Activated naive CD8-positive, alpha-beta T cell treated with anti-CD3 and anti-CD28 coated beads for 36 hours (primary cell): ENCODE measurements at regions not wholly inside any gene's neighbourhood (a gene's known extent, or its start where the extent isn't known, plus 50 kb on each side); places are given as distances from the start of the nearest gene placed in this dataset.
"Not testable (repeated sequence)": the region's sequence is repeated elsewhere in the genome, so short reads cannot be mapped to it uniquely, and the experiment has no call there.

Experiments used
- DNase-seq: peaks from one replicate; pipeline ENCODE4 v3.0.0; 2021
- H3K27ac Mint-ChIP-seq: one replicate; pipeline ENCODE4 v1.8.0; 2022; ENCODE audit warnings: mild to moderate bottlenecking, moderate library complexity, mixed read lengths
- H3K27me3 Mint-ChIP-seq: one replicate; pipeline ENCODE4 v1.8.0; 2022; ENCODE audit warnings: mild to moderate bottlenecking, mixed read lengths
- H3K36me3 Mint-ChIP-seq: one replicate; pipeline ENCODE4 v1.8.0; 2021; ENCODE audit warnings: mild to moderate bottlenecking, mixed read lengths
- H3K4me1 Mint-ChIP-seq: one replicate; pipeline ENCODE4 v1.8.0; 2021; ENCODE audit warnings: mixed read lengths
- H3K4me3 Mint-ChIP-seq: one replicate; pipeline ENCODE4 v1.8.0; 2022; ENCODE audit warnings: mild to moderate bottlenecking, moderate library complexity, mixed read lengths
- H3K9me3 Mint-ChIP-seq: one replicate; pipeline ENCODE4 v1.8.0; 2022; ENCODE audit warnings: mixed read lengths

DNA sequence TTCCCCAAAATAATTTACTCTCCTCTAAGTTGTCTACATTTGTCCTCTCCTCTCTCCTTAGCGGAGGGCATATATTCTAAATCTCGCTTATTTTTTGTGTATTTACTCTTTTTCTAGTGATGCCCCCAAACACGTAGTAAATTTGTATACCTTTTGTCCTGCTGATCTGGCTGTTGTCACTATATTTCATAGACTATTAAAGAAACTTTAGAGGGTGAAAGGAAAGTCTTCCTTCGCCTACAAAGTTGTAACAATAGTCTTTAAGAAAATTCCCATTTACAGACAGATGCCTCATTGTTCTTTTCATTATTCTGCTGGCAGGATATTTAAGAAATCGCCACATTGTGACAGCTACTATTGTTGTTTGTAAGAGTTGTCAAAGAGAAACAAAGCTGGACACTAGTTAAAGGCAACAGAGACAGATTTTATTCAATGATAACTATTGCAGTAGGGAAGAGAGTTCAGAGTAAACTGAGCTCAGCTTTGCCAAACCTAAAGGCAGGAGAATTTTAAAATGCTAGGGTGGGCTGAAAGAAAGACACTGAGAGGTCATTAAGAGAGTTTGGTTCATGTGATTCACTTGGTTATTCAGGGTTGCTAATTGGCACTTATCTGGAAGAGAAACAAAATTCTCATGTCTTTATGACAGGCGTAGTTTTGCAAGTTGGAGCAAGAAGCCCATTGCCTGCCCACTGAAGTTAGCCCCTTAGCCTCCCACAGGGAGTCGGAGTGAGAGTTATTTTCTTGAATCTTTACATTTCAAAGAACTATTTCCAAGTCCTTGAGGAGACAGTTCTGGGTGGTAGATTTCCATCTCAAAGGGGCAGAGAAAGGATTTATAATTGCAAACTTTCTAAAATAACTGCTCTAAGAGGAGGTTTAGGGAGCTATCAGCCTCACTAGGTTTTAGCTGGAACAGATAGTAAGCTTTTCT lies 1272.5 kb upstream of the SEL1L start:
- Mint-ChIP-seq H3K36me3 (no peaks in the 10 kb centered on the region), H3K4me1 (no peaks in the 10 kb centered on the region), H3K27me3 (no peaks in the 10 kb centered on the region), H3K27ac (no peak overlapping the region), H3K4me3 (no peak overlapping the region), H3K9me3 (peaks cover 10% of the 10 kb centered on the region)
- DNase-seq = no peak

- Mint-ChIP-seq H3K27ac (no peak overlapping the region), H3K4me3 (no peak overlapping the region), H3K4me1 (no peaks in the 10 kb centered on the region), H3K27me3 (no peaks in the 10 kb centered on the region), H3K9me3 (peaks cover 9% of the 10 kb centered on the region), H3K36me3 (no peaks in the 10 kb centered on the region)
- no peak for DNase-seq
Observed at GRCh38 chr14:82811246-82811645, 1277.6 kb upstream of the SEL1L start.

DNA sequence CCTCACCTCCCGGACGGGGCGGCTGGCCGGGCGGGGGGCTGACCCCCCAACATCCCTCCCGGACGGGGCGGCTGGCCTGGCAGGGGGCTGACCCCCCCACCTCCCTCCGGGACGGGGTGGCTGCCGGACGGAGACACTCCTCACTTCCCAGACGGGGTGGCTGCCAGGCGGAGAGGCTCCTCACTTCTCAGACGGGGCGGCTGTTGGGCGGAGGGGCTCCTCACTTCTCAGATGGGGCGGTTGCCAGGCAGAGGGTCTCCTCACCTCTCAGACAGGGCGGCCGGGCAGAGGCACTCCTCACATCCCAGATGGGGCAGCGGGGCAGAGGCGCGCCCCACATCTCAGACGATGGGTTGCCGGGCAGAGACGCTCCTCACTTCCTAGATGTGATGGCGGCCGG lies 1280.7 kb upstream of the SEL1L start:
- H3K4me1 Mint-ChIP-seq, DNase-seq, H3K27ac Mint-ChIP-seq, H3K36me3 Mint-ChIP-seq, H3K9me3 Mint-ChIP-seq, H3K27me3 Mint-ChIP-seq, H3K4me3 Mint-ChIP-seq: not testable (repeated sequence)

- no peaks in the 10 kb centered on the region for H3K27me3 Mint-ChIP-seq
- no peaks in the 10 kb centered on the region for H3K36me3 Mint-ChIP-seq
- H3K9me3 Mint-ChIP-seq = no peaks in the 10 kb centered on the region
Observed at GRCh38 chr14:82830596-82830995, 1296.9 kb upstream of the SEL1L start.

GRCh38 chr14:82836256-82836950 lies 1302.8 kb upstream of the SEL1L start:
- Mint-ChIP-seq H3K9me3 (peaks cover 6% of the 10 kb centered on the region), H3K4me1 (no peaks in the 10 kb centered on the region), H3K27ac (no peak overlapping the region), H3K4me3 (no peak overlapping the region), H3K36me3 (no peaks in the 10 kb centered on the region), H3K27me3 (no peaks in the 10 kb centered on the region)
- DNase-seq = no peak

More at GRCh38 chr14:82830596-82830995, 1296.9 kb upstream of the SEL1L start:
- Mint-ChIP-seq H3K27ac (no peak overlapping the region), H3K4me1 (no peaks in the 10 kb centered on the region), H3K4me3 (no peak overlapping the region)
- no peak for DNase-seq

- no peak overlapping the region for H3K4me3 Mint-ChIP-seq
- no peaks in the 10 kb centered on the region for H3K27me3 Mint-ChIP-seq
- DNase-seq = no peak
- no peaks in the 10 kb centered on the region for H3K4me1 Mint-ChIP-seq
- no peak overlapping the region for H3K27ac Mint-ChIP-seq
- peaks cover 6% of the 10 kb centered on the region for H3K9me3 Mint-ChIP-seq
- H3K36me3 Mint-ChIP-seq = no peaks in the 10 kb centered on the region
Observed at GRCh38 chr14:82837611-82838140, 1304.0 kb upstream of the SEL1L start.

- H3K4me3 Mint-ChIP-seq = no peak overlapping the region
Observed at GRCh38 chr14:82850576-82850975, 1316.9 kb upstream of the SEL1L start.

GRCh38 chr14:82854131-82854530 lies 1320.5 kb upstream of the SEL1L start:
- no peak for DNase-seq
- H3K27me3 Mint-ChIP-seq = no peaks in the 10 kb centered on the region
- peaks cover 11% of the 10 kb centered on the region for H3K9me3 Mint-ChIP-seq
- H3K27ac Mint-ChIP-seq = no peak overlapping the region
- H3K4me3 Mint-ChIP-seq = no peak overlapping the region
- H3K36me3 Mint-ChIP-seq = no peaks in the 10 kb centered on the region
- no peaks in the 10 kb centered on the region for H3K4me1 Mint-ChIP-seq

More at GRCh38 chr14:82850576-82850975, 1316.9 kb upstream of the SEL1L start:
- H3K36me3 Mint-ChIP-seq = no peaks in the 10 kb centered on the region
- DNase-seq = no peak
- no peak overlapping the region for H3K27ac Mint-ChIP-seq
- peaks cover 10% of the 10 kb centered on the region for H3K9me3 Mint-ChIP-seq
- no peaks in the 10 kb centered on the region for H3K27me3 Mint-ChIP-seq
- no peaks in the 10 kb centered on the region for H3K4me1 Mint-ChIP-seq

- Mint-ChIP-seq H3K36me3 (no peaks in the 10 kb centered on the region), H3K9me3 (peaks cover 8% of the 10 kb centered on the region), H3K4me3 (no peak overlapping the region), H3K27ac (no peak overlapping the region), H3K4me1 (no peaks in the 10 kb centered on the region), H3K27me3 (no peaks in the 10 kb centered on the region)
- DNase-seq = no peak
Observed at GRCh38 chr14:82854901-82855300, 1321.2 kb upstream of the SEL1L start.

- Mint-ChIP-seq H3K27me3 (no peaks in the 10 kb centered on the region), H3K4me3 (no peak overlapping the region), H3K9me3 (peaks cover 8% of the 10 kb centered on the region), H3K36me3 (no peaks in the 10 kb centered on the region), H3K27ac (no peak overlapping the region), H3K4me1 (no peaks in the 10 kb centered on the region)
- no peak for DNase-seq
Observed at GRCh38 chr14:82855912-82856391, 1322.3 kb upstream of the SEL1L start.

- H3K27me3 Mint-ChIP-seq = no peaks in the 10 kb centered on the region
- DNase-seq = no peak
- no peaks in the 10 kb centered on the region for H3K4me1 Mint-ChIP-seq
Observed at GRCh38 chr14:82861313-82861712, 1327.7 kb upstream of the SEL1L start.

DNA sequence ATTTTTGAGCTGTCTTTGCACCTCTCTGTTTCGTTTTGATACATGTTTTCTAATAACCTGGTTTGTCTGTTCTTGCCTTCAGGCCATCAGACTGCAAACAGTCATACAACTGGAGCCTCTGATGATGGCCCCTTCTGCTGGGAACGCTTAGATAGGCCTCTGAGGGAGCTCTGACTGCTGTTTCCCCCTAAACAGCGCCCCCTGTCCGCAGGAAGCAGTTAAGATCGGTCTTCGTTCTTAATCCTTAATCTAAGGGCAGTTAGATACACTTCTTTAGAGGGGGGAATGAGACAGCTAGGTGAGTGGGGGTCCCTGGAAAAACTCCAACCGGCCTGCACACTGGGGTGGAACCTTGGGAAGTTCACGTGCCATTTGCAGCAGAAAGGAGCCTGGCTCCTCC lies 1338.8 kb upstream of the SEL1L start:
- H3K4me3 Mint-ChIP-seq = no peak overlapping the region
- no peaks in the 10 kb centered on the region for H3K4me1 Mint-ChIP-seq
- H3K9me3 Mint-ChIP-seq = peaks cover 2% of the 10 kb centered on the region
- H3K27ac Mint-ChIP-seq = no peak overlapping the region
- no peaks in the 10 kb centered on the region for H3K36me3 Mint-ChIP-seq
- H3K27me3 Mint-ChIP-seq = no peaks in the 10 kb centered on the region
- DNase-seq = no peak

More at GRCh38 chr14:82861313-82861712, 1327.7 kb upstream of the SEL1L start:
- H3K36me3 Mint-ChIP-seq = no peaks in the 10 kb centered on the region
- peaks cover 14% of the 10 kb centered on the region for H3K9me3 Mint-ChIP-seq
- H3K4me3 Mint-ChIP-seq = no peak overlapping the region
- H3K27ac Mint-ChIP-seq = no peak overlapping the region

DNA sequence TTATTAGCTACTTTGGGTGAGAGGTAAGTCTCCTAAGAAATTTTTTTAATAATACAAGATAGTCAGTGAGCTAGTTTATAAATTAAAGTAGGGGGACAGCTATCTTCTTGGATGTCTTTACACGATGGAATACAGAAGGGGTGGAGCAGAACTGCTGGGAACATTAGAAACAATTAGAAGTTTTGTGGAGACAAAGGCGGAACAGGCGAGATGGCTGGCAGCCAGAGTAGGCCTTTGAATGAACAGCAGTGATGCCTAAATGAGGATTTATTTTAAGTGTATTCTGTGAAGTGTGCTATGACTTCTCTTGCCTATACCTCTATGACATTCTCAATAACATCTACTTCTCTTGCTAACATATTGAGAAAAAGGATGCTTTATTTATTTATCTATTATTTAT lies 1345.3 kb upstream of the SEL1L start:
- H3K27ac Mint-ChIP-seq = no peak overlapping the region
- H3K4me3 Mint-ChIP-seq = no peak overlapping the region
- H3K4me1 Mint-ChIP-seq = no peaks in the 10 kb centered on the region
- peaks cover 10% of the 10 kb centered on the region for H3K9me3 Mint-ChIP-seq
- H3K27me3 Mint-ChIP-seq = no peaks in the 10 kb centered on the region
- no peak for DNase-seq
- H3K36me3 Mint-ChIP-seq = no peaks in the 10 kb centered on the region

GRCh38 chr14:82879949-82880535 lies 1346.4 kb upstream of the SEL1L start:
- H3K9me3 Mint-ChIP-seq = peaks cover 10% of the 10 kb centered on the region
- H3K4me1 Mint-ChIP-seq = no peaks in the 10 kb centered on the region
- DNase-seq = no peak
- no peak overlapping the region for H3K27ac Mint-ChIP-seq
- no peak overlapping the region for H3K4me3 Mint-ChIP-seq
- H3K27me3 Mint-ChIP-seq = no peaks in the 10 kb centered on the region
- no peaks in the 10 kb centered on the region for H3K36me3 Mint-ChIP-seq

GRCh38 chr14:82886670-82887069 lies 1353.0 kb upstream of the SEL1L start:
- DNase-seq = no peak
- H3K4me3 Mint-ChIP-seq = no peak overlapping the region
- H3K36me3 Mint-ChIP-seq = no peaks in the 10 kb centered on the region
- H3K27me3 Mint-ChIP-seq = no peaks in the 10 kb centered on the region
- H3K4me1 Mint-ChIP-seq = no peaks in the 10 kb centered on the region
- no peak overlapping the region for H3K27ac Mint-ChIP-seq
- peaks cover 23% of the 10 kb centered on the region for H3K9me3 Mint-ChIP-seq
